AG04450 (cell line): ENCODE measurements at regions not wholly inside any gene's neighbourhood (a gene's known extent, or its start where the extent isn't known, plus 50 kb on each side); places are given as distances from the start of the nearest gene placed in this dataset.

Experiments used
- CTCF ChIA-PET: fragments of 300-600, 350-600 bp; formaldehyde crosslinking; extraction: SDS; loops from one replicate; lab custom pipeline; 2022; ENCODE audit warnings: antibody characterized with exemption, inconsistent platforms; lab: Charles Lee
- POLR2A ChIA-PET: fragments of 350-600 bp; formaldehyde crosslinking; extraction: SDS; loops from one replicate; lab custom pipeline; 2021; ENCODE audit warnings: antibody characterized with exemption, inconsistent platforms; lab: Yijun Ruan, JAX
- DNase-seq: peaks from one replicate; pipeline ENCODE4 v3.0.0-alpha.2; 2011; ENCODE audit warnings: low read depth, low spot score
- H3K27ac ChIP-seq: one replicate; pipeline ENCODE4 v1.5.1; 2012; ENCODE audit warnings: low read depth, low read length, control low read depth
- H3K27me3 ChIP-seq: one replicate; pipeline ENCODE4 v1.6.0; 2012; ENCODE audit warnings: low read length; ENCODE audit not compliant: control insufficient read depth, insufficient read depth
- H3K4me3 ChIP-seq: 2 replicates; pipeline ENCODE4 v1.5.1; 2011; ENCODE audit warnings: mild to moderate bottlenecking, low read depth, low read length, control low read depth
- H3K9me3 ChIP-seq: 2 replicates; pipeline ENCODE4 v1.5.1; 2012; ENCODE audit warnings: low read length; ENCODE audit not compliant: control insufficient read depth, insufficient read depth
- CTCF ChIP-seq: IDR thresholded peaks from 2 replicates; pipeline ENCODE4 v1.5.1; 2011; ENCODE audit warnings: low read depth, low read length, control low read depth, inconsistent platforms

- ChIA-PET POLR2A (no interaction called here), CTCF (interaction anchor here (1.0 kb wide), 1 partner anchor 148 kb away, joined by 3 read pairs; no protein-coding TSS in a partner anchor)
- no peaks in the 10 kb centered on the region for H3K27me3 ChIP-seq
- no peak for DNase-seq
- no peaks in the 10 kb centered on the region for H3K9me3 ChIP-seq
- no peak for TF ChIP-seq CTCF
- H3K4me3 ChIP-seq: no peak overlapping the region
- H3K27ac ChIP-seq: no peak overlapping the region
Measured at GRCh38 chr11:10622108-10622507, 53.6 kb upstream of the LYVE1 start.

- no peak for TF ChIP-seq CTCF
- peaks cover 3% of the 10 kb centered on the region; the same call in 1 of the 2 replicates for H3K9me3 ChIP-seq
- CTCF ChIA-PET: interaction anchor here (1.7 kb wide), 1 partner anchor 213 kb away, joined by 3 read pairs; no protein-coding TSS in a partner anchor
- DNase-seq: no peak
- POLR2A ChIA-PET: no interaction called here
- H3K4me3 ChIP-seq: no peak overlapping the region
- no peaks in the 10 kb centered on the region for H3K27me3 ChIP-seq
- H3K27ac ChIP-seq: no peak overlapping the region
Measured at GRCh38 chr11:10619131-10619680, 50.7 kb upstream of the LYVE1 start.

GRCh38 chr11:10618490-10618889 is 50.0 kb upstream of the LYVE1 start:
- TF ChIP-seq CTCF: no peak
- POLR2A ChIA-PET: no interaction called here
- CTCF ChIA-PET: interaction anchor here (1.1 to 1.7 kb wide), 3 partner anchors 38 to 212 kb away, joined by 3 to 4 read pairs (median 3); no protein-coding TSS in a partner anchor
- Histone ChIP-seq H3K27ac (no peak overlapping the region), H3K4me3 (no peak overlapping the region), H3K9me3 (peaks cover 3% of the 10 kb centered on the region; the same call in 1 of the 2 replicates), H3K27me3 (no peaks in the 10 kb centered on the region)
- no peak for DNase-seq
